Skeletal muscle cell (primary cell): ENCODE measurements at regions not wholly inside any gene's neighbourhood (a gene's known extent, or its start where the extent isn't known, plus 50 kb on each side); places are given as distances from the start of the nearest gene placed in this dataset.
A peak's percentile ranks its signal among the peaks of the same experiment; 100 is the strongest.

Source experiments
- DNase-seq: peaks from one replicate; pipeline ENCODE4 v3.0.0-alpha.2; 2010; ENCODE audit warnings: low read depth
- H3K4me3 ChIP-seq: 2 replicates; pipeline ENCODE4 v1.5.1; 2011; ENCODE audit warnings: low read depth, mild to moderate bottlenecking, control low read depth, low read length, moderate library complexity

- no peak for DNase-seq
- no peak overlapping the region for H3K4me3 ChIP-seq
Observed at GRCh38 chr15:77557564-77557963, 75.1 kb downstream of the LINGO1 start.

GRCh38 chr15:77557144-77557543 lies 75.6 kb downstream of the LINGO1 start:
- DNase-seq, result no peak
- H3K4me3 ChIP-seq, result no peak overlapping the region

- DNase-seq, result no peak
- no peak overlapping the region for H3K4me3 ChIP-seq
Observed at GRCh38 chr15:77556622-77557021, 76.1 kb downstream of the LINGO1 start.

- no peak for DNase-seq
- H3K4me3 ChIP-seq, result no peak overlapping the region
Observed at GRCh38 chr15:77555232-77555631, 77.5 kb downstream of the LINGO1 start.

- no peak for DNase-seq
- no peak overlapping the region for H3K4me3 ChIP-seq
Observed at GRCh38 chr15:77554306-77555080, 78.2 kb downstream of the LINGO1 start.

GRCh38 chr15:77553695-77554094 lies 79.0 kb downstream of the LINGO1 start:
- H3K4me3 ChIP-seq, result no peak overlapping the region

GRCh38 chr15:77553257-77553656 lies 79.5 kb downstream of the LINGO1 start:
- H3K4me3 ChIP-seq, result no peak overlapping the region
- no peak for DNase-seq

More at GRCh38 chr15:77553695-77554094, 79.0 kb downstream of the LINGO1 start:
- DNase-seq, result no peak

GRCh38 chr15:77552066-77552465 lies 80.6 kb downstream of the LINGO1 start:
- DNase-seq, result no peak
- no peak overlapping the region for H3K4me3 ChIP-seq

- no peak overlapping the region for H3K4me3 ChIP-seq
- no peak for DNase-seq
Observed at GRCh38 chr15:77550301-77551251, 82.1 kb downstream of the LINGO1 start.

- no peak for DNase-seq
- H3K4me3 ChIP-seq, result no peak overlapping the region
Observed at GRCh38 chr15:77549576-77550288, 83.0 kb downstream of the LINGO1 start.

- no peak for DNase-seq
- H3K4me3 ChIP-seq, result no peak overlapping the region
Observed at GRCh38 chr15:77548589-77549557, 83.8 kb downstream of the LINGO1 start.

- DNase-seq, result no peak
- H3K4me3 ChIP-seq, result no peak overlapping the region
Observed at GRCh38 chr15:77547801-77548588, 84.7 kb downstream of the LINGO1 start.

- DNase-seq, result no peak
- H3K4me3 ChIP-seq, result no peak overlapping the region
Observed at GRCh38 chr15:77546870-77547269, 85.8 kb downstream of the LINGO1 start.

- DNase-seq, result no peak
Observed at GRCh38 chr15:77546050-77546501, 86.6 kb downstream of the LINGO1 start.

GRCh38 chr15:77545058-77545457 lies 87.7 kb downstream of the LINGO1 start:
- H3K4me3 ChIP-seq, result no peak overlapping the region
- no peak for DNase-seq

More at GRCh38 chr15:77546050-77546501, 86.6 kb downstream of the LINGO1 start:
- no peak overlapping the region for H3K4me3 ChIP-seq

GRCh38 chr15:77544162-77544561 lies 88.5 kb downstream of the LINGO1 start:
- DNase-seq, result no peak
- no peak overlapping the region for H3K4me3 ChIP-seq

- H3K4me3 ChIP-seq, result peak overlapping the region; percentile 44
- DNase-seq, result no peak
Observed at GRCh38 chr15:77543159-77543882, 89.4 kb downstream of the LINGO1 start.
